ENCODE measurements at regions not wholly inside any gene's neighbourhood (a gene's known extent, or its start where the extent isn't known, plus 50 kb on each side); places are given as distances from the start of the nearest gene placed in this dataset.

DNA sequence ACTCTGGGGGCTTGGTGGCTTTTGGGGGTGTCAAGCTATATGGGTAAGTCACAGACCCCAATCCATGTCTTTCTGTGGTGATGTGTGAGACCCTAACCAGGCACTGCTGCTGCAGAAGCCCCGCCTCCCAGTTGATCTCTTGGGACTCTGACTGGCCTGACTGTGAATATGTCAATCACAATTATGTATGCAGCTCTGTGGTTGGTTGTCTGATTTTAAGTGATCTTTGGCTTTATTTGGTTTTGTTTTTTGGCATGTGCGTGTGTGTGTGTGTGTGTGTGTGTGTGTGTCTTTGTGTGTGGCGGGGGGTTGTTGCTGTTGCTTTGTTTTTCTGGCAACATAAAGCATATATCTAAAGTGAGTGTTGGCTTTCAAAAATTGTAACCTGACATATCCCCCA, 78.5 kb upstream of the GLS start:
- Histone ChIP-seq H3K4me3 (replicated peaks; ENCODE audit: insufficient read depth, low read length) (no peak overlapping the region), H3K27ac (replicated peaks) (no peak overlapping the region), H3K27me3 (ENCODE audit: insufficient read depth, poor library complexity, severe bottlenecking) (no peaks in the 10 kb centered on the region)
- no peak for DNase-seq (ENCODE audit: low read depth in 1 of 2, low spot score in 1 of 2)
- TF ChIP-seq SPI1 (IDR thresholded peaks at IDR 0.05; ENCODE audit: borderline replicate concordance, low read depth) = no peak
- TF ChIP-seq, protein P1, sequence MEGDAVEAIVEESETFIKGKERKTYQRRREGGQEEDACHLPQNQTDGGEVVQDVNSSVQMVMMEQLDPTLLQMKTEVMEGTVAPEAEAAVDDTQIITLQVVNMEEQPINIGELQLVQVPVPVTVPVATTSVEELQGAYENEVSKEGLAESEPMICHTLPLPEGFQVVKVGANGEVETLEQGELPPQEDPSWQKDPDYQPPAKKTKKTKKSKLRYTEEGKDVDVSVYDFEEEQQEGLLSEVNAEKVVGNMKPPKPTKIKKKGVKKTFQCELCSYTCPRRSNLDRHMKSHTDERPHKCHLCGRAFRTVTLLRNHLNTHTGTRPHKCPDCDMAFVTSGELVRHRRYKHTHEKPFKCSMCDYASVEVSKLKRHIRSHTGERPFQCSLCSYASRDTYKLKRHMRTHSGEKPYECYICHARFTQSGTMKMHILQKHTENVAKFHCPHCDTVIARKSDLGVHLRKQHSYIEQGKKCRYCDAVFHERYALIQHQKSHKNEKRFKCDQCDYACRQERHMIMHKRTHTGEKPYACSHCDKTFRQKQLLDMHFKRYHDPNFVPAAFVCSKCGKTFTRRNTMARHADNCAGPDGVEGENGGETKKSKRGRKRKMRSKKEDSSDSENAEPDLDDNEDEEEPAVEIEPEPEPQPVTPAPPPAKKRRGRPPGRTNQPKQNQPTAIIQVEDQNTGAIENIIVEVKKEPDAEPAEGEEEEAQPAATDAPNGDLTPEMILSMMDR (IDR thresholded peaks at IDR 0.05; ENCODE audit: insufficient read depth, low read length) = no peak
- TF ChIP-seq POLR2AphosphoS5 (IDR thresholded peaks at IDR 0.05; ENCODE audit: low read depth) = no peak
- no peak for TF ChIP-seq GABPA (IDR thresholded peaks at IDR 0.05; ENCODE audit: low read depth)
- TF ChIP-seq, protein P2, sequence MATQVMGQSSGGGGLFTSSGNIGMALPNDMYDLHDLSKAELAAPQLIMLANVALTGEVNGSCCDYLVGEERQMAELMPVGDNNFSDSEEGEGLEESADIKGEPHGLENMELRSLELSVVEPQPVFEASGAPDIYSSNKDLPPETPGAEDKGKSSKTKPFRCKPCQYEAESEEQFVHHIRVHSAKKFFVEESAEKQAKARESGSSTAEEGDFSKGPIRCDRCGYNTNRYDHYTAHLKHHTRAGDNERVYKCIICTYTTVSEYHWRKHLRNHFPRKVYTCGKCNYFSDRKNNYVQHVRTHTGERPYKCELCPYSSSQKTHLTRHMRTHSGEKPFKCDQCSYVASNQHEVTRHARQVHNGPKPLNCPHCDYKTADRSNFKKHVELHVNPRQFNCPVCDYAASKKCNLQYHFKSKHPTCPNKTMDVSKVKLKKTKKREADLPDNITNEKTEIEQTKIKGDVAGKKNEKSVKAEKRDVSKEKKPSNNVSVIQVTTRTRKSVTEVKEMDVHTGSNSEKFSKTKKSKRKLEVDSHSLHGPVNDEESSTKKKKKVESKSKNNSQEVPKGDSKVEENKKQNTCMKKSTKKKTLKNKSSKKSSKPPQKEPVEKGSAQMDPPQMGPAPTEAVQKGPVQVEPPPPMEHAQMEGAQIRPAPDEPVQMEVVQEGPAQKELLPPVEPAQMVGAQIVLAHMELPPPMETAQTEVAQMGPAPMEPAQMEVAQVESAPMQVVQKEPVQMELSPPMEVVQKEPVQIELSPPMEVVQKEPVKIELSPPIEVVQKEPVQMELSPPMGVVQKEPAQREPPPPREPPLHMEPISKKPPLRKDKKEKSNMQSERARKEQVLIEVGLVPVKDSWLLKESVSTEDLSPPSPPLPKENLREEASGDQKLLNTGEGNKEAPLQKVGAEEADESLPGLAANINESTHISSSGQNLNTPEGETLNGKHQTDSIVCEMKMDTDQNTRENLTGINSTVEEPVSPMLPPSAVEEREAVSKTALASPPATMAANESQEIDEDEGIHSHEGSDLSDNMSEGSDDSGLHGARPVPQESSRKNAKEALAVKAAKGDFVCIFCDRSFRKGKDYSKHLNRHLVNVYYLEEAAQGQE (IDR thresholded peaks at IDR 0.05; ENCODE audit: insufficient replicate concordance, low read depth) = no peak

DNA sequence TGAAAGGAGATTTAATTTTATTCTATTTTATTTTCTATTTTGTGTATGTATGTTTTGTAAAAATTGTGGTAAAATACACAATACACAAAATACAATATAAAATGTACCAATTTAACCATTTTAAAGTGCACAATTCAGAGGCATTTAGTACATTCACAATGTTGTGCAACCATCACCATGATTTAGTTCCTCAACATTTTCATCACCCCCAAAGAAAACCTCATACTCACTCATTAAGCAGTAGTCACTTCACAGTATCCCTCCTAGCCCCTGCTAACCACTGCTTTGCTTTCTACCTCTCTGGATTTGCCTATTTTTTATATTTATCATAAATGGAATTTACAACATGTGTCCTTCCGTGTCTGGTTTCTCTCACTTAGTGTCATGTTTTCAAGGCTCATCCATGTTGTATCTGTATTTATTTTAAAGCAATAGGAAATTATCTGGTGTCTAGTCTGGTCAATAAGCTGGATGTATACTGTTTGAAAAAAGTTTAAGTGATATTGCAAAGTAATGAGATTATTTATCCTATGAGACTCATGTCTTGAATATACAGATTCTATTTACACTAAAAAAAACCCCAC, 77.9 kb upstream of the GLS start:
- Histone ChIP-seq H3K27ac (replicated peaks) (no peak overlapping the region), H3K4me3 (replicated peaks; ENCODE audit: insufficient read depth, low read length) (no peak overlapping the region), H3K27me3 (ENCODE audit: insufficient read depth, poor library complexity, severe bottlenecking) (no peaks in the 10 kb centered on the region)
- no peak for DNase-seq (ENCODE audit: low read depth in 1 of 2, low spot score in 1 of 2)
- TF ChIP-seq SPI1 (IDR thresholded peaks at IDR 0.05; ENCODE audit: borderline replicate concordance, low read depth) = no peak
- no peak for TF ChIP-seq GABPA (IDR thresholded peaks at IDR 0.05; ENCODE audit: low read depth)
- no peak for TF ChIP-seq POLR2AphosphoS5 (IDR thresholded peaks at IDR 0.05; ENCODE audit: low read depth)
- TF ChIP-seq, protein P1 (IDR thresholded peaks at IDR 0.05; ENCODE audit: insufficient read depth, low read length) = no peak
- TF ChIP-seq, protein P2 (IDR thresholded peaks at IDR 0.05; ENCODE audit: insufficient replicate concordance, low read depth) = no peak

DNA sequence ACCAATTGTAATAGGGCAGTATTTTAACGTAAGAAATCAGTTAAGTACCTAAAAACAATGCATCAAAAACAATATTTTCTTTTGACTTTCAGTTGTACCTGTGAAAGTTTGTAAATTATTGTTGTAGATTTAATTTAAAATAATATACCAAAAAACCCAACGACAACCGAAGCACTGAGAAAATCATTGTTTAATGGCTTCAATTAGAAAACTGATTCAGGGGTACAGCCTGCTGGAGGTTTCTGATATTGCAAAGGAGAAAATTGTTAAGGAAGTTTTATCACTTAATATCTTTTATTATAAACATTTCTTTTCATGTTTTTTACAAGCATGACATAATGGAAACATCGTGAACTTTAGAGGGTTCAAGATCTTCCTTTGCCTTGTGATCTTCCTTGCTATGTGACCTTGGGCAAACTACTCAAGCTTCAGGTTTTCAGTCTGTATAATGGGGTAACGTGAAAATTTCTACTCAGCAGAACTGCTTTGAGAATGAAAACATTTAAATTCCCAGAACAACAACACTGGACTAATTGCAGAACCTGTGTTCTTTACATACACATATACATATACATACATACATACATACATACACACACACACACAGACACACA, 76.3 kb upstream of the GLS start:
- H3K27me3 ChIP-seq (ENCODE audit: insufficient read depth, poor library complexity, severe bottlenecking) = no peaks in the 10 kb centered on the region
- TF ChIP-seq POLR2AphosphoS5 (IDR thresholded peaks at IDR 0.05; ENCODE audit: low read depth) (no peak), SPI1 (IDR thresholded peaks at IDR 0.05; ENCODE audit: borderline replicate concordance, low read depth) (no peak), GABPA (IDR thresholded peaks at IDR 0.05; ENCODE audit: low read depth) (no peak)
- TF ChIP-seq, protein P1 (IDR thresholded peaks at IDR 0.05; ENCODE audit: insufficient read depth, low read length) = no peak
- TF ChIP-seq, protein P2 (IDR thresholded peaks at IDR 0.05; ENCODE audit: insufficient replicate concordance, low read depth) = no peak
- DNase-seq (ENCODE audit: low read depth in 1 of 2, low spot score in 1 of 2) = no peak
- H3K4me3 ChIP-seq (replicated peaks; ENCODE audit: insufficient read depth, low read length) = no peak overlapping the region
- no peak overlapping the region for H3K27ac ChIP-seq (replicated peaks)

Measured in HL-60 (cell line).